ENCODE measurements at regions not wholly inside any gene's neighbourhood (a gene's known extent, or its start where the extent isn't known, plus 50 kb on each side); places are given as distances from the start of the nearest gene placed in this dataset.
"Not testable (repeated sequence)": the region's sequence is repeated elsewhere in the genome, so short reads cannot be mapped to it uniquely, and the experiment has no call there.

- dilution Hi-C loops (cut with MboI; ENCODE audit: extremely low pct_ligation_motif_present, low sequenced_read_pairs); H3K4me3 ChIP-seq (replicated peaks in 1 of 3; ENCODE audit: insufficient read depth in 1 of 3, low read depth in 1 of 3, low read length in 3 of 3); H4K20me1 ChIP-seq (replicated peaks; ENCODE audit: control insufficient read depth, extremely low read depth, insufficient read depth, low read length); H3K4me1 ChIP-seq (ENCODE audit: control insufficient read depth, extremely low read depth, insufficient read depth, low read length); intact Hi-C loops (cut with micrococcal nuclease); H3K27me3 ChIP-seq (ENCODE audit: control insufficient read depth in 2 of 2, insufficient read depth in 2 of 2, low read length in 2 of 2); BruUV-seq (replicated peaks); H3K9me1 ChIP-seq (replicated peaks; ENCODE audit: control insufficient read depth, extremely low read depth, insufficient read depth, low read length); CTCF ChIA-PET; FAIRE-seq; H3K9ac ChIP-seq (replicated peaks; ENCODE audit: extremely low read depth, insufficient read depth, low read length); POLR2A ChIA-PET; H3K4me2 ChIP-seq (ENCODE audit: insufficient read depth, low read length); DNase-seq (ENCODE audit: low read depth, low spot score); H3K79me2 ChIP-seq (ENCODE audit: control insufficient read depth, insufficient read depth, low read length); H3K9me3 ChIP-seq (replicated peaks; ENCODE audit: control insufficient read depth, insufficient read depth, low read length); H3K36me3 ChIP-seq (ENCODE audit: control insufficient read depth in 2 of 2, extremely low read depth in 1 of 2, insufficient read depth in 2 of 2, low read length in 2 of 2); H2AFZ ChIP-seq (ENCODE audit: low read depth, low read length); H3K27ac ChIP-seq (ENCODE audit: insufficient read depth, low read depth, low read length): not testable (repeated sequence)
Measured at GRCh38 chr5:89779734-89780133, 629.8 kb downstream of the CETN3 start.

GRCh38 chr5:89777758-89778157 is 631.8 kb downstream of the CETN3 start:
- no peak for FAIRE-seq
- Histone ChIP-seq H3K36me3 (ENCODE audit: control insufficient read depth in 2 of 2, extremely low read depth in 1 of 2, insufficient read depth in 2 of 2, low read length in 2 of 2) (no peaks in the 10 kb centered on the region), H3K27me3 (ENCODE audit: control insufficient read depth in 2 of 2, insufficient read depth in 2 of 2, low read length in 2 of 2) (no peaks in the 10 kb centered on the region), H3K4me3 (replicated peaks in 1 of 3; ENCODE audit: insufficient read depth in 1 of 3, low read depth in 1 of 3, low read length in 3 of 3) (no peak overlapping the region), H2AFZ (ENCODE audit: low read depth, low read length) (no peak overlapping the region), H3K27ac (ENCODE audit: insufficient read depth, low read depth, low read length) (no peak overlapping the region), H3K9me3 (replicated peaks; ENCODE audit: control insufficient read depth, insufficient read depth, low read length) (no peaks in the 10 kb centered on the region), H3K79me2 (ENCODE audit: control insufficient read depth, insufficient read depth, low read length) (no peaks in the 10 kb centered on the region), H3K9ac (replicated peaks; ENCODE audit: extremely low read depth, insufficient read depth, low read length) (no peak overlapping the region), H3K4me1 (ENCODE audit: control insufficient read depth, extremely low read depth, insufficient read depth, low read length) (no peaks in the 10 kb centered on the region), H3K4me2 (ENCODE audit: insufficient read depth, low read length) (no peak overlapping the region), H3K9me1 (replicated peaks; ENCODE audit: control insufficient read depth, extremely low read depth, insufficient read depth, low read length) (no peaks in the 10 kb centered on the region), H4K20me1 (replicated peaks; ENCODE audit: control insufficient read depth, extremely low read depth, insufficient read depth, low read length) (no peaks in the 10 kb centered on the region)
- DNase-seq (ENCODE audit: low read depth, low spot score): no peak
- BruUV-seq (replicated peaks): no TSS peak
- intact Hi-C loops (cut with micrococcal nuclease): no loop called here
- TF ChIP-seq JUN (IDR thresholded peaks at IDR 0.05; ENCODE audit: borderline replicate concordance, insufficient read depth, insufficient read length, low read depth) (no peak), MYC (IDR thresholded peaks at IDR 0.05; ENCODE audit: low read depth, low read length) (no peak), FOS (IDR thresholded peaks at IDR 0.05; ENCODE audit: borderline replicate concordance, insufficient read depth, low read length) (no peak), EZH2 (IDR thresholded peaks at IDR 0.05; ENCODE audit: borderline replicate concordance, low read depth, low read length, severe bottlenecking) (no peak), MAX (IDR thresholded peaks at IDR 0.05; ENCODE audit: insufficient read depth, insufficient read length) (no peak), GATA2 (IDR thresholded peaks at IDR 0.05; ENCODE audit: insufficient read depth, insufficient read length, low read depth, low read length) (no peak), CTCF (IDR thresholded peaks at IDR 0.05; ENCODE audit: extremely low read depth in 1 of 2, insufficient read depth in 1 of 2, low read depth in 1 of 2, low read length in 2 of 2) (no peak), POLR2AphosphoS5 (IDR thresholded peaks at IDR 0.05; ENCODE audit: insufficient read depth, low read depth, low read length) (no peak), POLR2A (IDR thresholded peaks at IDR 0.05; ENCODE audit: low read depth, low read length) (no peak)
- CTCF ChIA-PET: no interaction called here
- POLR2A ChIA-PET: no interaction called here
- dilution Hi-C loops (cut with MboI; ENCODE audit: extremely low pct_ligation_motif_present, low sequenced_read_pairs): no loop called here

Data from endothelial cell of umbilical vein (primary cell).